SIG-M5 treated with dmso at 0.1 percent for 504 hours (cell line): ENCODE measurements at regions not wholly inside any gene's neighbourhood (a gene's known extent, or its start where the extent isn't known, plus 50 kb on each side); places are given as distances from the start of the nearest gene placed in this dataset.

Source experiments
- DNase-seq: peaks from one replicate; lab custom pipeline; 2025; ENCODE audit not compliant: unreplicated experiment; lab: John Stamatoyannopoulos, UW

DNA sequence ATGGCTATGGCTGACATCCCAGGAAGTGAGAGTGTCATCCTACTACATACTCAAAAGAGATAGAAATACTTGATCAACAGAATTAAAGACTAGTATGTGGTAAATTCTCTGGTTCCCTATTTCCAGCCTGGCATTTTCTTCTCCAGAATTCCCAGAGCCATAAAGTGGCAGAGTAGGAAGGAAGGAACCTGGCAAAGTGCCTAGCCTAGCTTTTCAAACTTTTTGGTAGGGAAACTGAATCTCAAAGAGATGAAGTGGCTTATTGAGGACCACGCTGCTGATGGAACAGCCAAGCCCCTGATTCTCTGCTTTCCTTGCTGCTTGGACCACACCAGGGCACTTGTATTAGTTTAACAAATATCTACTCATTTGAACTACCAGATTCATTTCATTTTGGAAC, 312.4 kb upstream of the RORA start:
- DNase-seq = no peak

DNA sequence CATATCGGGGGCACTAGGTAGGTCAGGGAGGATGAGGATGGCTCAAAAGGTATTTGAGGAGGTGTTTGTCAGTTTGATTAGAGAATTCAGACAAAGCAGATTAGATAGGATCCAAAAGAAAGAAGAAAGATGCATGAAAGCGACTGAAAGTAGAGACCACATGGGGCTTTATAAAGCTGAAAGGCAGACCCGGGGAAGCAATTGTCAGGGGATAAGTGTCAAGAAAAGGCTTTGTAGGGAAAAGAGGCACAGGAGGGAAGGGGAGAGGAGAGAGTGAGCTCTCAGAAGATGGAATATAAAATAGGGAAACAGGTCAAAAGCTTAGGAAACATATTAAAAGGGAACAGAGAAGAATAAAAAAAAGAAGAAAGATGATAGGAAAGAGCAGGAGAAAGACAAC, 308.2 kb upstream of the RORA start:
- no peak for DNase-seq

DNA sequence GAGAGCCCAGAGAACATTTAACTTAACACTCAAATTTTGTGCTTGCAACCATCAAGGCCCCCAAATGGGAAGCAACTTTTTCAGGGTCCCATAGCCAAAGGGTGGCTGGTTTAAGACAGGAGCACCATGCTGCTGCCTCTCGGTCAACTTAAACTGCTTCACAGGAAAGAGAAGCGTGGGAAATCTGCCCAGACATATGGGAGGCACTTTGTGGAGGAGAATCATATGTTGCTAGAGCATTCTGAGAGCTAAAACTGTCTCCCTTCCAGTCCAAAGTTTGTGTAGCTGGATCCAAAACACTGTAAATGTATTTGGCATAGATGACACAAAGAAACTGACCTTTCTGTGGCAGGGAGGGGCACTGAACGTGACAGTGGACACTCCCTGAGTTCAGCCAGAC, 305.9 kb upstream of the RORA start:
- no peak for DNase-seq

DNA sequence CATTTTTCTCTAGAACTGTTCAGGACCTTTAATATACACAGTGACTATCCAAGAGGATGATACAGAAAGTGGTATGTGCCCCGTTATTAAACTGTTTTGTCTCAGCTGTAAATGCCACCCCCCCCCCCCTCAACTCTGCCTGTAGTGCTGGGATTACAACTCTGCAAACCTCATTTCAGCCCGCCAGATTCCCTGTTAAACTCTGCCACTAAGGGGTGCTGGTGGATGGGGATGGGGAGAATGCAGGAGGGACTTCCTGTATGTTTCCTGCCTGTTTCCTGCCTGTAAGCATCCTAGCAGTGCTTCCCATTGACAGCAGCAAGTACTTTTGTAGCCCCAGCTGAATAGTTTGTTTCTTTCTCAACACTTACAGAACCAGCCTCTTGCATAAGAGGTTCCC, 301.7 kb upstream of the RORA start:
- no peak for DNase-seq

DNA sequence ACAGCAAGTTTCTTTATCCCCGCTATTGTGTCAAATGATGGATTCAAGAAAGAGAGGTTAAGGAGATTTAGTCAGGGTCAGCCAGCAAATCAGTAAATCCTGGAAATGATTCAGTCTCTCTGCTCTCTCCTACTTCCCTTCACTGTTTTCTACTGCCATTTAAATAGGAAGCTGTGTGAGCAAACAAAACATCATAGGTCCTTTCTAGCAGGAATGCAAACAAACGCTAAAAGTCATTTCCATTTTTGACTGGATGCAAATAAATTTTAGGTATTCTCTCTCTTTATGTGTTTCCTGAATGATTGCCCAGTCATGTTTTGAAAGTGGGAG, 299.4 kb upstream of the RORA start:
- DNase-seq = no peak

DNA sequence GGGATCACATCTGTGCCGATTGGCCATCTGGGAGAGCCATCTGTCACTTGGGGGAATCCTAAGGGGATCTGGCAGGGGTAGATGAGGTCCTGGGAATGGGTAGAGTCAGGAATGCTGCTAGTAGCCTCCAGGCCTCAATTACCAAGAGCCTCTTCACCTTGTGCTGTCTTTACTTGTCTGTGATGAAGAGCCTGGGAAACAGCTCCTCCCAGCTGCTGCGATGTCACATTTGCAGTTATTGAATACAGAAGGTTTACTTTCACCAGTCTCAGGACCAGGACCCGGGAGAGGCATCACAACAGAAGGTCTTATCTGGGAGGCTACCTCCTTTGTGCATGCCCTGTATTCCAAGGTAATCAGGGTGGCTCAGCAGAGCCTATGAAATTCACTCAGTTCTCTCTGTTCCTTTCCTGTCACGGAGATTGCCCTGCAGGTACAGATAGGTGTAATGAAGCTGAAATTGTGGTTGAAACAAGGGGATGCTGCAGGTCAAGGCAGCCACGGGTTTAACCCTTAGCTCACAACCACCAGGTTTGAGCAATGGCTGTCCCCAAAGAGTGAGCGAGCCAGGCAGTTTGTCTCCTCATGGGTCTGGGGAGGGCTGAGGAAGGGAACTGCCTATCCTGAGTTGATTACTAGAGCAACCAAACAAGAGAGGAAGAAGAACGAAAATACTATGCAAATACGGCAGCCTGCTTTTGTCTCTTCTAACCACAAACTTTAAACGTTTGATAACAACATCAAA, 298.9 kb upstream of the RORA start:
- no peak for DNase-seq

DNA sequence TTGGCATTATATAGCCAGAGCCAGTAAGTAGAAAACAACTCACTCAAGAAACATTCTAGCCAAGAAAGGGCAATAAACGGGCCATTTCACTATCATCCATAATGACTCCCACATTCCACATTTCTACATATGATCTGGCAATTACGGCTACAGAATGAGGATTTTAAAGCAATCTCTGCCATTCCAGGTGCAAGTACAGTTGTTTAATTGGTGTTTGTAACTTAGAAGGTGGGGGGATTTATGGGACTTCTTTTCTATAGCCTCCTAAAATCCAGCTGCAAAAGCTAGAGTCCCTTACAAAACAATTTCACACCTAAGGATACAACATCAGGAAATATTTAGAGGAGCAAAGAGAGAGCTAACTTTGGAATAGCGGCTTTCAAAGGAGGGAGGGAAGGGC, 295.4 kb upstream of the RORA start:
- no peak for DNase-seq

DNA sequence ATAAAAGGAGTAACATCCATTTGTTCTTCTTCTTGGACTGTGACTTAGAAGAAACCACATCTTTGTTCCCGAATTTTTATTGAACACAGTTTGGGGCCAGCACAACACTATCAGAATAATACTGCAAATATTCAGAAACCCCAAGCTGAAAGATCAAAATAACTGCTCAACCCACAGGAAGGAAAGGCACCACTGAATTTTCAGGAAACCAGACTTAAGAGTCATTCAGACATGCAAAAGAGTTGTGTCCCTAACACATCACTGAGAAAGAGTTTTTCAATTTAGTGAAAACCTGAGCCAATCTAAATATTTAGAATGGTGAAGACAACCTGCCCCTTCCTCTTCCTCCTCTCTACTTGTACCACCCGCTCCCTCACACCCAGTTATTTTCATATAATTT, 295.0 kb upstream of the RORA start:
- no peak for DNase-seq

DNA sequence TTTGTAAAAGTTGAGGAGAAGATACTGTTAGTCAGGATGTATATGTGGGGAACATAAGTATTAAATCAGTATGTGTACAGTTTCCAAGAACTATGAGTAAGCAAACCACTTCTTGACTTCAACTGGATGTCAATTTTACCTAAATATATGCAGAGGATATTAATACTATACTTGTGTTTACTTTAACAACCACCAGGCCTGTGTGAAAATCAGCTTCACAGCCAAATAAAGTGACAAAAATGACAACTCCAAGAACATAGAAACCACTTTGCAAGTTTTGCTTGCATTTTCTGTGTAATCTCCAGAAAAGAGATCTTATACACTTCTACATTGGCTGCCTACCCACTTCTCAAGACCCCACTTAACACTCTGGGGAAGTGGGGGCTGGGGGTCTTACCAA, 293.3 kb upstream of the RORA start:
- no peak for DNase-seq

DNA sequence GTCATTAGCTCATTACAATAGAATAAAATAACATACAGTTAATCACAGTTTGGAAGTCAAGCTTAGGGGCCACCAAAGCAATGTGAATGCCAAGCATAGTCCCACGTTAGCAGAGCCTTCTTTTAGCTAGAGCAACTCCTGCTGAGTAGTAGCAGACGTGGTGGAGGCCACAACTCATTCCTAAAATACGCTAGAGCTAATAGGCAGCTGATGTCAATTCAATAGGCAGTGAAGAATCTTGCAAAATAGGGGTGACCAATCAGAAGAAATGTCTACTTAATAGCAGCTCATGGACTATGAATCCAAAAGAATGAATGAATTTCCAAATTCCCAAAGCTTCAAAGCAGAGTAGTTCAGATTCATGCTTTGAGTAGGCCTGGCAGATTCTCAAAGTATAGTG, 292.9 kb upstream of the RORA start:
- DNase-seq = no peak

DNA sequence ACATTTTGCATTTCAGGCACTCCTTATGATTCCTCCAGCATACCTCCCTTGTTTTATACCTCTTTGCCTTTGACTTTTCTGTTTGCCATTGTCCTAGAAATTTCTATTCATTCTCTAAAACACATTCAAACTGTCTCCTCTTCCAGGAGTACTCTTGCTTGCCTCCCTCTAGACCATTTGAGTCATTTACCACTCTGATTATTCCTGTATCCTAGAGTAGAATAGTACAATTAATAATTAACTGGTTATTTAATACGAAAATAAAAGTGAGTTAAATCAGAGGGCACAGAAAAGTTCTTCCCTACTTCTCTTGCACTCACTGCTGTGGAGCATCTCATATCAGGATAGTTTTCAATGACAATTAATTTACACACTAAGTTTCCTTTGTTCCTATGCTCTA, 290.2 kb upstream of the RORA start:
- no peak for DNase-seq

DNA sequence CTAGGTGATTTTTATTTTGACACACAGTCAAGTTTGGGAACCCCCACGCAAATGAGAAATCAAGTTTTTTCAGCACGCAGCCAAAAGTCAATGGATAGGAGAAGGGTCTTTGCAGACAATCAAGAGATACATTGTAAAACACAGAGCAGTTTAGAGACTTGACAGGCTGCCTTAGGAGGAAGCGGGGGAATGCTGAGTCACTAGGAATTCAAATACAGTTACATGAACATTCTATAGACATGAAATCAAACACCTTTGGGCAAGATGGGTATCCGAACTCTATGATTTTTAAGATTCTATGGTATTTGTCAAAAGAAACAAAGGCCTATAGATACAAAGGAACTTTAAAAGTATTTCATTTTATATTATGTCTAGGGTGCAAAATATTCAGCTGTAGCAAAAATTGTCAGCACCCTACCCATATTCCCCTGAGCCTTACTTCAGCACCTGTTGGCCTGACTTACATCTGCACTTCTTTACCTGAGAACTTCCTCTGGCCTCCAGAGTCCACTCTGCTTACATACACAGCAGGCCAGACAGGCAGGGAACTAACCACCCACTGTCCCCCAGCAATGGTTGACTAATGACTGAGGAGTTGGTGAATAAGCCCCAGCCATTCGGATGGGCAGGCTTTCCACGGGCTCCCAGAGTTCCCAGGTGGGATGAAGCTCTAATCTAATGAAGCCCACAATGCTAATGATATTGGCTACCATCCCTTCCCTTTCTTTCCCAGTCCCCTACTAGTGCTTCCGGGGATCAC, 289.3 kb upstream of the RORA start:
- no peak for DNase-seq

DNA sequence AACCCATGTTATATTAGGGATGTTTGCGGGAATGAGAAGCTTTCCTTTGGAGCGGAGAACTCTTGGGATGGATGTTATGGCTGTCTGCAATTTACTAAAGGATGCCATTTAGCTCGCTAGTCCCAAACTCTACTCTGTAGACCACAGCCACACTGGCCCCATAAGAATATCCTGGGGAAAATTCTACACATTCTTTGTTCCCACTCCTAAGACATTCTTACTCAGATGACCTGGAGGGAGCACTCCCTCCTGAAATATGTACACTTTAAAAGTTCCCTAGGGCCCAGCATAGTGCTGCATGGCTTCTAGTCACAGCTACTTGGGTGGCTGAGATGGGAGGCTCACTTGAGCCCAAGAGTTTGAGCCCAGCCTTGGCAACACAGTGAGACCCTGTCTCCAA, 288.7 kb upstream of the RORA start:
- DNase-seq = no peak

DNA sequence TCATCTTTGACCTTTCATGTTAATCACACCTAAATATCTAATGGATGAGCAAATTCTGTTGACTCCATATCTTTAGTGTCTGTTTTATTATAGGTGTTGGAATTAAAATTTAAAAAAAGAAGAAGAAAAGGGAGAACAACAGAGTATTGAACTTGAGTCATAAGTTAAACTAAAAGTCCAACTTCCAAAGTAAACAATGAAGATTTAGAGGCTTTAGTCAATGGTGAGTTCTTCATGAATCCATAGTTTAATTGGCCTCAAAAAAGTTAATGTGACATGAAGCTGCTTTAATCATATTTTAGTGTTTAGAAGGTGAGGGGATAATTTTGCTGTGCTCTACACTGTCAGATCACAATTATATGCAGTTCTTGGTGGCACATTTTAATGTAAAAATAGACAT, 288.2 kb upstream of the RORA start:
- no peak for DNase-seq

DNA sequence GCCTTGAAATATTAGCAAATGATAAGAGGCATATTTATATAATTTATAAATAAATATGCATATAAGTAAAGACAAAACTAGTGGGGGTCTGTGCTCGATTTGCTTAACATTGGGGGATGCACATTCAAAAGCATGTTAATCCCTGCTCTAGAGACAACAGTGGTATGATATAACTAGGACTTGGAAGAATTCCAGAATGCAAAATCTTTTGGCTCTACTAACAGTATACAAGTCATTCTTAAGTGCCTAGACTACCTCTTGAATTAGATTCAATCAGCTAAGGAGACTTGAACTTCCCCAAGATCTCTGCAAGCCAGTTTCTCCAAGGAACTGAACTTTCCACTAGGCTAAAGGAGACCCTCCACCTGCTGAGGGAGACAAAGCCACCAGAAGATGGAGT, 282.7 kb upstream of the RORA start:
- DNase-seq = no peak

DNA sequence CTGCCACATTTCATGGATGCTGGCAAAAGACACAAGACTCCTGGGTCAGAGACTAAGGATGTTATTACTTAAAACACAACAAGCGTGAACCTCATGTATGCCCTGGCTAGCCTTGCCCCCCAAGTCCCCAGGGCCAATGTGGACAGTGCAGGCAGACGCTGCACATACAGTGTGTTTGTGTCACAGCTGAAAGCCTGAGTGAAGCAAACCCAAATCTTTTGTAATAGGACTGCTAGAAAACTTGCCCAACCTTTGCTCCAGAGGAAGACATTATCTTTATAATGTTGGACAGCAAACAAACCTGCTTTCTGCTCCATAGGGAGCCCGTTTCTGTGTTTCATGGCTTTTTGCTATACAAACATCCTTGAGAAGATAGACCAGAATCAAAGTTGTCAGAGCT, 282.0 kb upstream of the RORA start:
- no peak for DNase-seq

DNA sequence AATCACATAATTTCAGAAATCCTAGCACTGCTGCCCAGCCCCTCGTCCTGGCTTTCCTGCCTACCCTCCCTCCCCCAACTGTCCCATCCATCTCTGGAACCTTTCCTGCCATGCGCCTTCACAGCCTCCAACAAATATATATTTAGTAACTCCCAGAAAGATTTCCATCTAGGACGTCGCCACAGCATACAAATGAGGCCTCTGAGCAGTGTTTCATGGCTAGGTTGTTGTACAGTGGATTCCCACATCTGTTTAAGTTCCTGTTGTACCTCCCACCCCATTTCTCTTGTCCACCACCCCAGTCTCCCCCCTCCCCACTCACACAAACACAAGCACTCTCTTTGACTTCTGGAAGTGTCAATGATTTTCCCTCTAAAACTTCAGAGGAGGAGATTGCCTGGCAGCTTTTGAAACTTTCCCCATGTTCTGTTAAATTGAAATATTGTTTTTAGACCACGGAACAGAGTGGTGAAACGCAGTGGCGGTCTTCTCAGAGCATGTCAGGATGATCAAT, 280.3 kb upstream of the RORA start:
- DNase-seq = no peak

DNA sequence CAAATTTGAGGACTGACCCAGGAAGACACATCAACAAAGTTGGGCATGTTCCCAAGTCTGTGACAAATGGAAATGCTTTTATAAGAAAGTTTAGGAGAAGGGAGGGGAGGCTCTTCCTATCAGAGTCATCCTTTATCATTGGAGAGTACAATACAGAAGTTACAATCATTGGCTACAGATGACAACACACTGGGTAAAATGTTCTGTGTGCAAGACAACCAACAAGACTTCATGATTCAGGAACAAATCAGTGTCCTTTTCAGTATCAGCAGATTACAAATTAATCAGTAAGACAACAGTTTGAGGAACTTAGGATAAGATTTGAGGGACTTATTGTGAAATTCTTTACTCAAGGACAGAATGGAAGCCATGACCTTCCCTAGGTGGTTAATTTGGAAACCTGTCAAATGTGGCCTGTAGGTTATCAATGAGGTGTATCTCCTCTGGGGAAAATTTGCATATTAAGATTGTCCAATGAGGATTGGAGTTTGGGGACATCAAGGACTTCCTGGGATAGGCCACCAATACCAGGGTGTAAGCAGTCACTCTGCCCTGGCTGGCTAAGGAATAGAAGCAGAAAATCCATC, 274.4 kb upstream of the RORA start:
- no peak for DNase-seq

DNA sequence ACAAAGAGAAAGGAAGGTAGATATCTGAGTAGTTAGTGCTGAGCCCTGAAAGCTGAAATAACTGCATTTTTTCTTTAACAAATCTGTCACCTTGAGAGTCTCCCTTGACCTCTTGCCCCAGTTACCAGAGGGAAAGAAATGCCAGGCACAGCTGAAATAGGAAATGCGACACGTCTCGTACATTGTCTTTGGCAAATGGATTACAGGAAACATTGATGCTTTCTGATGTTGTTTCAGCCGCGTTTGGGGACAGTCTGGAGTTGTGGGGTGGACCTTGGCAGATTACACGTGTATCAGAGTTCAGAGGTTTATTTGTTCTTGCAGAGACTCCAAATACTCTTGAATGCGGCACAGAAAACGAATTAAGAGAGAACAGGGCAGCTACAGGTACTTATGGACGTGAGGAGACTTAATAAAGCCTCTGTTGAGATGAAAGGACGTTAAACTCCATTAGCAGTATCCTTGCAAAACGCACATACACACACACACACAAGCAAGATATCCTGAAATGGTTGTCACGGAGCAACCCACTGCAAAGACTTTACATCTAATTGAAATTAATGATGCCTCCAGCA, 272.8 kb upstream of the RORA start:
- DNase-seq = no peak

DNA sequence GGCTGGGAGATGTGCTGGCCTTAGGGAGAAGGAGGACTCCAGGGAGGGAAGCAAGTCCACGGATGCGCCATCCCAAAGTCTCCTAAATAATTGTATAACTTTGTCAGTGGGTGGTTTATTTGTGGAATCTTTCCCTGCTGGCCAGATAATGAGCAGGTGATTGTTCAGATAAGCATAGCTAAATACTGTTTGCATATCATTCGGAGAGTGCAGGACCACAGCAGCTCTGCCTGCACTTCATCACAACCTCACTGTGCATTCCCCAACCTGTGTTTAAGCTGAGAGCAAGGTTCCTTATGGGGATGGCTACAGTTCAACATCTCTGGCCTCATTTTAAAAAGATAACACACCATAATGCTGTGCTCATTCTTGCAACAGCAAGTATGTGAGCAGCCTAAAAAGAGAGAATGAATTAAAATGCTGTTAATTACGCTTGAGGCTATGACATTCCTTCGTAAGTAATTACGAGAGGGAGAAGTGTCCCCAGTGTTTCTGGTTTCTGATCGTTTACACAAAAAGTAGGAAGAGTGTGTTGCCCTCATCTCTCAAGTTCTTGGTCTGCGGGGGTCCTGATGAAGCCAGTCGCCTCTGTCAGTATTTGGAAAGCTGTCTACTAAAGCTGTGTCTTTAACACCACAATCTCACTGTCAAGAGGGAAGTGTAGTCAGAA, 272.0 kb upstream of the RORA start:
- no peak for DNase-seq

DNA sequence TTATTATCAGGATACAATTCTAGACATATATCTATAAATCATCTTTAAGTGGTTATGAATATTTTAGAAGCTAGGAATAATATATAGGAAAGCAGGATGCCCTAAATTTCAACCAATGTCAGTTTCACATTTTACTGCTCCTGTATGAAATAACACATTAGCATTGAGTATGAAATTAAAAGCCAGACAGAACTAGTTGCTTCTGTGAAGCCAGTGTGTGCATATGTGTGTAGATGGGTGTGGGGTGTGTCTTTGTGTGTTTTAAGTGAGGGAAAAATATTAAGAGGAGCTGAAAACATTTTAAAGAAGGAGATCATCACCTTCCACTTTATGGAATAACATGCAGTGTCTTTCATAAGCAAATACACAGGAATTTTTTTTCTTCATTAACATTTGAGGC, 271.4 kb upstream of the RORA start:
- DNase-seq = no peak

DNA sequence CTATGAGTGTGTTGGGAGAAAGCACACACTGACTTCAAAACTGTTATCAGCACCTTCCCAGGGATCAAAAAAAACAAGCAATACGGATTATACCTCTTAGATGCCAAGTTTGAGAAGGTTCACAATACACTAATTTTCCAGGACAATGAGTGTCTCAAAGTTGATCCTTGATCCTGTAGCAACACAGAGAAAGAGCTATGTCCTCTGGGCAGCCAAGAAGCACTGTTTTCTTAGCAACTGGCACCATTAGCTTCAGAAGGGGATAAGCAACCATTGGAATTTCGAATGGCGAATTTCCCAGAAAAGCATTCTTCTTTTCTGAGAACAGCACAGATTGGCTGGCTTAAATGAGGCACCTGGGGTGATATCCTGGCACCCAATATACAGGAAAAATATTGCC, 270.3 kb upstream of the RORA start:
- DNase-seq = no peak
